HepG2 (cell line): ENCODE measurements at regions not wholly inside any gene's neighbourhood (a gene's known extent, or its start where the extent isn't known, plus 50 kb on each side); places are given as distances from the start of the nearest gene placed in this dataset.

ENCODE experiments used
- RFX1 ChIP-seq: fragments of 450-650 bp; IDR thresholded peaks from 2 replicates; pipeline ENCODE4 v1.6.1; 2017
- RFXAP ChIP-seq: sonication (generic); formaldehyde crosslinking; IDR thresholded peaks from 2 replicates; pipeline ENCODE4 v1.4.0; 2020; ENCODE audit warnings: missing genetic modification reagents, borderline replicate concordance
- ZNF142 ChIP-seq: sonication (generic); formaldehyde crosslinking; IDR thresholded peaks from 2 replicates; pipeline ENCODE4 v1.4.0; 2020; ENCODE audit warnings: missing genetic modification reagents
- ZNF207 ChIP-seq: fragments of 450-650 bp; IDR thresholded peaks from 2 replicates; pipeline ENCODE4 v1.6.1; 2016; ENCODE audit warnings: antibody characterized with exemption, borderline replicate concordance
- ZNF264 ChIP-seq: sonication (generic); formaldehyde crosslinking; IDR thresholded peaks from 2 replicates; pipeline ENCODE4 v1.4.0; 2020; ENCODE audit warnings: missing genetic modification reagents
- ZNF343 ChIP-seq: sonication (generic); formaldehyde crosslinking; IDR thresholded peaks from 2 replicates; pipeline ENCODE4 v1.4.0; 2020; ENCODE audit warnings: mild to moderate bottlenecking, missing genetic modification reagents
- TF ChIP-seq, protein P1 (sequence below): sonication (generic); formaldehyde crosslinking; IDR thresholded peaks from 2 replicates; pipeline ENCODE4 v1.4.0; 2020; ENCODE audit warnings: missing genetic modification reagents

GRCh38 chrX:115499112-115499805, 61.7 kb upstream of the PLS3 start (continued):
- TF ChIP-seq ZNF142 (CRISPR knock-in tag): no peak
- TF ChIP-seq, protein P1, sequence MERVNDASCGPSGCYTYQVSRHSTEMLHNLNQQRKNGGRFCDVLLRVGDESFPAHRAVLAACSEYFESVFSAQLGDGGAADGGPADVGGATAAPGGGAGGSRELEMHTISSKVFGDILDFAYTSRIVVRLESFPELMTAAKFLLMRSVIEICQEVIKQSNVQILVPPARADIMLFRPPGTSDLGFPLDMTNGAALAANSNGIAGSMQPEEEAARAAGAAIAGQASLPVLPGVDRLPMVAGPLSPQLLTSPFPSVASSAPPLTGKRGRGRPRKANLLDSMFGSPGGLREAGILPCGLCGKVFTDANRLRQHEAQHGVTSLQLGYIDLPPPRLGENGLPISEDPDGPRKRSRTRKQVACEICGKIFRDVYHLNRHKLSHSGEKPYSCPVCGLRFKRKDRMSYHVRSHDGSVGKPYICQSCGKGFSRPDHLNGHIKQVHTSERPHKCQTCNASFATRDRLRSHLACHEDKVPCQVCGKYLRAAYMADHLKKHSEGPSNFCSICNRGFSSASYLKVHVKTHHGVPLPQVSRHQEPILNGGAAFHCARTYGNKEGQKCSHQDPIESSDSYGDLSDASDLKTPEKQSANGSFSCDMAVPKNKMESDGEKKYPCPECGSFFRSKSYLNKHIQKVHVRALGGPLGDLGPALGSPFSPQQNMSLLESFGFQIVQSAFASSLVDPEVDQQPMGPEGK: no peak
- TF ChIP-seq RFX1: no peak
- TF ChIP-seq ZNF343 (CRISPR knock-in tag): no peak
- TF ChIP-seq ZNF207: no peak
- TF ChIP-seq RFXAP (CRISPR knock-in tag): no peak
- no peak for TF ChIP-seq ZNF264
